ENCODE measurements at regions not wholly inside any gene's neighbourhood (a gene's known extent, or its start where the extent isn't known, plus 50 kb on each side); places are given as distances from the start of the nearest gene placed in this dataset.
A peak's percentile ranks its signal among the peaks of the same experiment; 100 is the strongest.

DNA sequence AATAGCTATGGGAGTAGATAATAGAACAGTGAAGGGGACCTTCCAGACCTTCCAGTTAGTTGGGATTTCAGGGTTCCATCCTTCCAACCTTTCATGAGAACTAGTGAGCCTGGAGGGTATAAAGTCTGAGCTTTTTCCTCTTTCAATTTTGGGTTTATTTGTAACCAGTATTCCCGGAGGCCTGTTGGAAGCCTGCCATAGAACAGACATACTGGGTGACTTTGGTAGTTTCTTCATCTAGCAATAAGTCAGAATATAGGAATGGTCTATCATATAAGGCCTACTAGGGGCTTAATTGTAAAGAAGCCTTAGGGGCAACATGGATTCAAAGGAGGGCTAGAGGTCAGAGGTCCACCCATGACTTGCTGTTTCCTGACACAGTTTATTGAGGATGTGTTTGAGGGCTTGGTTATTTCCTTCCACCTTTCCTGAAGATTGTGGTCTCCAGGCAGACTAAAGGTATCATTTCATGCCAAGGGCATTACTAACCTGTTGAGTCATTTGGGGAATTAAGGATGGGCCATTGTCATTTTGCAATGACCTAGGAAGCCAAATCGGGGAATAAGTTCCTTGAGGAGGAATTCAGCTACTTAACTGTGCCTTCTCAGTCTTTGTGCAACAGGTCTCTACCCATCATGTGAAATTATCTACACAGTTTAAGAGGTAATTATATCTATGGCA is 410.3 kb downstream of the SLC6A15 start:
- TF ChIP-seq, protein P1, sequence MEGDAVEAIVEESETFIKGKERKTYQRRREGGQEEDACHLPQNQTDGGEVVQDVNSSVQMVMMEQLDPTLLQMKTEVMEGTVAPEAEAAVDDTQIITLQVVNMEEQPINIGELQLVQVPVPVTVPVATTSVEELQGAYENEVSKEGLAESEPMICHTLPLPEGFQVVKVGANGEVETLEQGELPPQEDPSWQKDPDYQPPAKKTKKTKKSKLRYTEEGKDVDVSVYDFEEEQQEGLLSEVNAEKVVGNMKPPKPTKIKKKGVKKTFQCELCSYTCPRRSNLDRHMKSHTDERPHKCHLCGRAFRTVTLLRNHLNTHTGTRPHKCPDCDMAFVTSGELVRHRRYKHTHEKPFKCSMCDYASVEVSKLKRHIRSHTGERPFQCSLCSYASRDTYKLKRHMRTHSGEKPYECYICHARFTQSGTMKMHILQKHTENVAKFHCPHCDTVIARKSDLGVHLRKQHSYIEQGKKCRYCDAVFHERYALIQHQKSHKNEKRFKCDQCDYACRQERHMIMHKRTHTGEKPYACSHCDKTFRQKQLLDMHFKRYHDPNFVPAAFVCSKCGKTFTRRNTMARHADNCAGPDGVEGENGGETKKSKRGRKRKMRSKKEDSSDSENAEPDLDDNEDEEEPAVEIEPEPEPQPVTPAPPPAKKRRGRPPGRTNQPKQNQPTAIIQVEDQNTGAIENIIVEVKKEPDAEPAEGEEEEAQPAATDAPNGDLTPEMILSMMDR (IDR thresholded peaks at IDR 0.05; ENCODE audit: borderline replicate concordance, control extremely low read depth, extremely low read depth, insufficient read depth, missing control alignments) = no peak
- DNase-seq (ENCODE audit: low spot score) = no peak
- in situ Hi-C loops (cut with MboI; ENCODE audit: low sequenced_read_pairs, unreplicated experiment) = no loop called here

DNA sequence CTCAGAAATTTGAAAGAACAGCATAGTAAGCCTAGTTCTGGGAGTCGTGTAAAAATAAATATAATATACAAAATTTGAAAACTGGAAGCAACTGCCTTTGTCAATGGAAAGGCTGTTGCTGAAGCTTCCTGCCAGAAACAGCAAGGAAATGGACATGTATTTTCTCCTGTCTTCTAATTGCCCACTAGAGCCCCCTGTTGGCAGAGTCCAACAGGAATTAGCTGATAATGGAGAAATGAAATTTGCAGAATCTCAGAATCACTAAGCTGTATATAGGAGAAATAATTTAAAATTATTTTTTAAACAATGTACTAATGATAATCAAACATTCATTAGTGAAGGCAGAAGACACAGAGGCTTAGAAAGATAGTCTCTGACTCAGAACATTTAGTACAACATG is 414.8 kb downstream of the SLC6A15 start:
- no peak for DNase-seq (ENCODE audit: low spot score)
- TF ChIP-seq, protein P1 (IDR thresholded peaks at IDR 0.05; ENCODE audit: borderline replicate concordance, control extremely low read depth, extremely low read depth, insufficient read depth, missing control alignments) = peak; percentile 24
- in situ Hi-C loops (cut with MboI; ENCODE audit: low sequenced_read_pairs, unreplicated experiment) = loop anchor here (25.0 kb wide), 1 partner anchor 1486 kb away; no protein-coding TSS in a partner anchor

DNA sequence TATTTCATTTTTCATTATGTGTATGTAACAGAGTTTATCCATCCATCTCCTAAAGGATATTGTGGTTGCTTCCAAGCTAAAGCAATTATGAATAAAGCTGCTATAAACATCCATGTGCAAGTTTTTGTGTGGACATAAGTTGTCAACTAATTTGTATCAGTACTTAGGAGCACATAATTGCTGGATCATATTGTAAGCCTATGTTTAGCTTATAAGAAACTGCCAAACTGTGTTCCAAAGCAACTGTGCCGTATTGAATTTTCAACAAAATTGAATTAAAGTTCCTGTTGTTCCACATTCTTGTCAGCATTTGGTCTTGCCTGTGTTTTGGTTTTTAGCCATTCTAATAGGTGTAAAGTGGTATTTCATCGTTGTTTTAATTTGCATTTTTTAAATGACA is 416.9 kb downstream of the SLC6A15 start:
- TF ChIP-seq, protein P1 (IDR thresholded peaks at IDR 0.05; ENCODE audit: borderline replicate concordance, control extremely low read depth, extremely low read depth, insufficient read depth, missing control alignments) = no peak
- in situ Hi-C loops (cut with MboI; ENCODE audit: low sequenced_read_pairs, unreplicated experiment) = loop anchor here (25.0 kb wide), 1 partner anchor 1483 kb away; no protein-coding TSS in a partner anchor

DNA sequence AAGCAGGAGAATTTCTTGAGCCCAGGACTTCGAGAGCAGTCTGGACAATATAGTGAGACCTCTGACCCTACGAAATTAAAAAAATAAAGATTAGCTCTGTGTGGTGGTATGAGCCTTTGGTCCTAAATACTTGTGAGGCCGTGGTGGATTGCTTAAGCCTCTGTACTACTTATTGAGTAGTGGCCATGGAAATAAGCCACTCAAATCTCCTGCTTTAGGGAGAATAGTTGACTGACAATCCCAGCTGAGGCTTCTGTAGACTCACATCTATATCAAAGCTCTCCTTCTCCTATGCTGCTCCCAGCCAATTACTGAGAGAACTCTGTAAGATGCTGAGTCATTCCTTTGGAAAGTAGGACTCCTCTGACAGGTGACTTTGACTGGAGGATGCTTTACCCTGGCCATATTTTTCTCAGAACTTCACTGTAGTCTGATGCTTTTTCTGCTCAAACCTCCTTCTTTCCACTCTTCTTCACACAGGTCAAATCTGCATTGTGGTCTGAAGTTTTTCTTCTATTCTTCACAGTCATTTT is 420.2 kb downstream of the SLC6A15 start:
- TF ChIP-seq, protein P1 (IDR thresholded peaks at IDR 0.05; ENCODE audit: borderline replicate concordance, control extremely low read depth, extremely low read depth, insufficient read depth, missing control alignments) = no peak
- no peak for DNase-seq (ENCODE audit: low spot score)
- in situ Hi-C loops (cut with MboI; ENCODE audit: low sequenced_read_pairs, unreplicated experiment) = loop anchor here (25.0 kb wide), 1 partner anchor 1480 kb away; no protein-coding TSS in a partner anchor

More for the DNA sequence above, 416.9 kb downstream of the SLC6A15 start:
- DNase-seq (ENCODE audit: low spot score) = no peak

DNA sequence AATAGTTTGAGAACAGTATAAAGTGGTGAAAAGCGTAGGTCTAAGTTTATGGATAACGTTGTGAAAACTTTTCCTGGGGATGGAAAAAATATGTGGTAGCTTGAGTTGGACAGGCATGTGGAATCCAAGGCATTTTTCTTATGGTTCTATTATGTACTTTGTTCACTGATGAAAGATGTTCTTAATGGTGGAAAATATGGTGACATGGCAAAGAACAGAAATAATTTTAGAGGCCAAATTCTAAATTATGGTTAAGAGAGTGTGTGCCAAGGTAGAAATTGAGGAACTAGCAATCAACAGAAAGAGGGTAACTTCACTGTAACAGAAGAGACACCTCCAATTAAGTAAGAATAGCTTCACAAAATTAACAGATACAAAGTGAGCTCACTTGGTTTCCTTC is 427.8 kb downstream of the SLC6A15 start:
- in situ Hi-C loops (cut with MboI; ENCODE audit: low sequenced_read_pairs, unreplicated experiment) = loop anchor here (25.0 kb wide), 1 partner anchor 1472 kb away; no protein-coding TSS in a partner anchor

DNA sequence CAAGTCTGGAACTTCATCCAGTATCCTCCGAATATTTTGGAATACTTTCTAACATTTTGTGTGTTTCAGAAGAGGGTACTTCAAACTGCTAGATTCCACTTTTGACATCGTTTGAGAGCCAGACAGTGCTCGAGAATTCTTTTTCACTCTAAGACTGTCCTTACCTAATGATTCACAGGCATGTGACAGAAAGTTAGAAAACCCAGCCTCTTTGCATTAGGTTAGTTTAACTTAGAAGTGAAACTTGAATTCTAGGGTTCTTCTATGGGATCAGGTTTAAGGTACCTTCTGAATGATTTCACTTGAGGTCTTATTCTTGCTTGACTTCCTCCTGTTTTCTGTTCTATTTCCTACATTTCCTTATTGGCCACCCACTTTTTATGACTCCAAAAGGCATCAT is 431.8 kb downstream of the SLC6A15 start:
- in situ Hi-C loops (cut with MboI; ENCODE audit: low sequenced_read_pairs, unreplicated experiment) = loop anchor here (25.0 kb wide), 1 partner anchor 1469 kb away; no protein-coding TSS in a partner anchor
- TF ChIP-seq, protein P1 (IDR thresholded peaks at IDR 0.05; ENCODE audit: borderline replicate concordance, control extremely low read depth, extremely low read depth, insufficient read depth, missing control alignments) = no peak
- DNase-seq (ENCODE audit: low spot score) = no peak

More for the DNA sequence above, 427.8 kb downstream of the SLC6A15 start:
- TF ChIP-seq, protein P1 (IDR thresholded peaks at IDR 0.05; ENCODE audit: borderline replicate concordance, control extremely low read depth, extremely low read depth, insufficient read depth, missing control alignments) = no peak
- no peak for DNase-seq (ENCODE audit: low spot score)
